HepG2 (cell line): ENCODE measurements at regions not wholly inside any gene's neighbourhood (a gene's known extent, or its start where the extent isn't known, plus 50 kb on each side); places are given as distances from the start of the nearest gene placed in this dataset.
A peak's percentile ranks its signal among the peaks of the same experiment; 100 is the strongest.

Experiments used
- ATF2 ChIP-seq: sonication (generic); formaldehyde crosslinking; IDR thresholded peaks from 2 replicates; pipeline ENCODE4 v1.4.0; 2020; ENCODE audit warnings: missing genetic modification reagents
- ATF7-NPFF ChIP-seq: sonication (generic); formaldehyde crosslinking; IDR thresholded peaks from 2 replicates; pipeline ENCODE4 v1.8.1; 2023; ENCODE audit warnings: mild to moderate bottlenecking, low read depth, missing genetic modification reagents, moderate library complexity
- FOSL2 ChIP-seq: sonication (generic); formaldehyde crosslinking; IDR thresholded peaks from 2 replicates; pipeline ENCODE4 v1.4.0; 2020; ENCODE audit warnings: missing genetic modification reagents
- HNF4A ChIP-seq: sonication (generic); formaldehyde crosslinking; IDR thresholded peaks from 2 replicates; pipeline ENCODE4 v1.4.0; 2020; ENCODE audit warnings: missing genetic modification reagents
- LRRFIP1 ChIP-seq: sonication (generic); formaldehyde crosslinking; conservative IDR thresholded peaks from 2 replicates; pipeline ENCODE4 v1.4.0; 2020; ENCODE audit warnings: missing genetic modification reagents
- MAFF ChIP-seq: IDR thresholded peaks from 2 replicates; pipeline ENCODE4 v1.6.1; 2011; ENCODE audit warnings: low read depth, low read length, improper control_type of control experiment
- MAFK ChIP-seq, 2 experiments: IDR thresholded peaks in 1 of 2; conservative IDR thresholded peaks in 1 of 2; 2 replicates each; pipeline ENCODE4 v1.6.1; 2011; ENCODE audit warnings: improper control_type of control experiment in 2 of 2, low read length in 2 of 2
- MLLT10 ChIP-seq: sonication (generic); formaldehyde crosslinking; IDR thresholded peaks from 2 replicates; pipeline ENCODE4 v1.4.0; 2020; ENCODE audit warnings: missing genetic modification reagents
- NCOA1 ChIP-seq: sonication (generic); formaldehyde crosslinking; IDR thresholded peaks from 2 replicates; pipeline ENCODE4 v1.9.0; 2021; ENCODE audit warnings: missing genetic modification reagents
- NFE2L2 ChIP-seq: fragments of 150-350 bp; IDR thresholded peaks from 2 replicates; pipeline ENCODE4 v1.6.1; 2014; ENCODE audit warnings: low read length
- PAWR ChIP-seq: sonication (generic); formaldehyde crosslinking; IDR thresholded peaks from 2 replicates; pipeline ENCODE4 v1.4.0; 2020; ENCODE audit warnings: missing genetic modification reagents, mild to moderate bottlenecking, borderline replicate concordance
- RCOR2 ChIP-seq: IDR thresholded peaks from 2 replicates; pipeline ENCODE4 v1.6.1; 2016; ENCODE audit warnings: missing biosample characterization, missing genetic modification reagents
- SALL1 ChIP-seq: sonication (generic); formaldehyde crosslinking; IDR thresholded peaks from 2 replicates; pipeline ENCODE4 v1.8.0; 2022; ENCODE audit warnings: mild to moderate bottlenecking, missing genetic modification reagents
- SOX5 ChIP-seq: IDR thresholded peaks from 2 replicates; pipeline ENCODE4 v1.6.1; 2016; ENCODE audit warnings: borderline replicate concordance
- ZNF318 ChIP-seq: sonication (generic); formaldehyde crosslinking; IDR thresholded peaks from 2 replicates; pipeline ENCODE4 v1.4.0; 2020; ENCODE audit warnings: mild to moderate bottlenecking, missing genetic modification reagents
- ZNF704 ChIP-seq: sonication (generic); formaldehyde crosslinking; IDR thresholded peaks from 2 replicates; pipeline ENCODE4 v1.8.1; 2023; ENCODE audit warnings: mild to moderate bottlenecking, inconsistent platforms, moderate library complexity, missing genetic modification reagents, borderline replicate concordance

- peak; percentile 91 for TF ChIP-seq NFE2L2
- TF ChIP-seq ATF7-NPFF (CRISPR knock-in tag) = no peak
- TF ChIP-seq LRRFIP1 = no peak
- TF ChIP-seq ZNF704 (CRISPR knock-in tag) = no peak
- no peak for TF ChIP-seq ZNF318
- no peak for TF ChIP-seq SALL1 (CRISPR knock-in tag)
- TF ChIP-seq RCOR2 (CRISPR knock-in tag) = no peak
- TF ChIP-seq PAWR (CRISPR knock-in tag) = no peak
- TF ChIP-seq NCOA1 (CRISPR knock-in tag) = no peak
- peak; percentile 35; the same call in 1 of the 2 replicates for TF ChIP-seq HNF4A
- TF ChIP-seq FOSL2 = 0 out of 2 replicates have a peak, but pooled peaks have one; percentile 10
- no peak for TF ChIP-seq SOX5
- no peak for TF ChIP-seq ATF2
- no peak for TF ChIP-seq MLLT10 (CRISPR knock-in tag)
- peak; percentile 12 to 29; a peak in 1 of 4 replicates for TF ChIP-seq MAFK (conservative IDR thresholded peaks at IDR 0.05 in 1 of 2, IDR thresholded peaks at IDR 0.05 in 1 of 2; ENCODE audit: low read length in 2 of 2)
- TF ChIP-seq MAFF = peak; percentile 54
- TF ChIP-seq, all 625 proteins: peak for 6
Measured at GRCh38 chr13:76696370-76696769, 189.8 kb downstream of the KCTD12 start (continued).
